Ovary (tissue), 3 donors: ENCODE measurements at regions not wholly inside any gene's neighbourhood (a gene's known extent, or its start where the extent isn't known, plus 50 kb on each side); places are given as distances from the start of the nearest gene placed in this dataset.

Experiments used
- EP300 ChIP-seq: sonication (generic); formaldehyde crosslinking; IDR thresholded peaks from one replicate; pipeline ENCODE4 v1.6.1; 2017; ENCODE audit warnings: antibody characterized with exemption
- TF ChIP-seq, protein P1 (sequence below), 3 donors: fragments of 450-650 bp in 2 of 3; fragments of 200-600 bp in 1 of 3; IDR thresholded peaks; one replicate each; pipeline versions ENCODE4 v1.5.1 to v1.8.0; 2016 to 2022; ENCODE audit warnings: antibody characterized with exemption in 3 of 3, mild to moderate bottlenecking in 1 of 3
- donor health status: DM: no; HTN: no; CAD: no.

DNA sequence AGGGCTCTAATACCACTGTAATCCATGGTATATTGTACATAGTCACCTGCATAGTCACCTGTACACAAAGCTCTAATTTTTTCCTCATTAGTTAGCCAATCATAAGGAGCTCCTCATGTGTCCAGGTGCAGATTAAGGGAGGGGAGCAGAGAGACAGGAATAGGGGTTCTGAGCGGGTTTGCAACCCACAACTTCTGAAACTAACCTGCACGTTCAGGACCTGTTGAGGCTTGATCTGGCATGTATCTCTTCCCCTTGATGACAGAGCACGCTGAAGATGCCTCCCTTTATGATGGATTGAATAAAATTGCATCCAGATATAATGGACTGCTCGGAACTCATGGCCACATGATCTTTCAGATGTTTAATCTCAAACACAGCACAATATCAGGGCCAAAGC is 144.0 kb upstream of the PRNP start:
- TF ChIP-seq, protein P1, sequence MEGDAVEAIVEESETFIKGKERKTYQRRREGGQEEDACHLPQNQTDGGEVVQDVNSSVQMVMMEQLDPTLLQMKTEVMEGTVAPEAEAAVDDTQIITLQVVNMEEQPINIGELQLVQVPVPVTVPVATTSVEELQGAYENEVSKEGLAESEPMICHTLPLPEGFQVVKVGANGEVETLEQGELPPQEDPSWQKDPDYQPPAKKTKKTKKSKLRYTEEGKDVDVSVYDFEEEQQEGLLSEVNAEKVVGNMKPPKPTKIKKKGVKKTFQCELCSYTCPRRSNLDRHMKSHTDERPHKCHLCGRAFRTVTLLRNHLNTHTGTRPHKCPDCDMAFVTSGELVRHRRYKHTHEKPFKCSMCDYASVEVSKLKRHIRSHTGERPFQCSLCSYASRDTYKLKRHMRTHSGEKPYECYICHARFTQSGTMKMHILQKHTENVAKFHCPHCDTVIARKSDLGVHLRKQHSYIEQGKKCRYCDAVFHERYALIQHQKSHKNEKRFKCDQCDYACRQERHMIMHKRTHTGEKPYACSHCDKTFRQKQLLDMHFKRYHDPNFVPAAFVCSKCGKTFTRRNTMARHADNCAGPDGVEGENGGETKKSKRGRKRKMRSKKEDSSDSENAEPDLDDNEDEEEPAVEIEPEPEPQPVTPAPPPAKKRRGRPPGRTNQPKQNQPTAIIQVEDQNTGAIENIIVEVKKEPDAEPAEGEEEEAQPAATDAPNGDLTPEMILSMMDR (IDR thresholded peaks at IDR 0.05) = no peak
- TF ChIP-seq EP300 = no peak
